ENCODE measurements at regions not wholly inside any gene's neighbourhood (a gene's known extent, or its start where the extent isn't known, plus 50 kb on each side); places are given as distances from the start of the nearest gene placed in this dataset.

- Histone ChIP-seq H4K20me1 (ENCODE audit: insufficient read depth, low read length) (no peaks in the 10 kb centered on the region), H3K9me3 (ENCODE audit: low read length) (no peaks in the 10 kb centered on the region), H3K79me2 (ENCODE audit: insufficient read depth, low read length) (no peaks in the 10 kb centered on the region), H3K4me3 (replicated peaks in 1 of 3; ENCODE audit: insufficient read depth in 1 of 3, low read depth in 2 of 3, low read length in 3 of 3) (no peak overlapping the region), H3K36me3 (replicated peaks in 1 of 2; ENCODE audit: control insufficient read depth in 1 of 2, insufficient read depth in 2 of 2, low read length in 2 of 2) (no peaks in the 10 kb centered on the region), H2AFZ (ENCODE audit: low read length) (no peak overlapping the region), H3K27me3 (ENCODE audit: control insufficient read depth in 1 of 2, insufficient read depth in 2 of 2, low read length in 2 of 2) (peaks cover 0 to 2% of the 10 kb centered on the region in 2 experiments; a peak in 1 of 5 replicates), H3K9ac (ENCODE audit: insufficient read depth, low read depth, low read length) (no peak overlapping the region), H3K4me1 (ENCODE audit: insufficient read depth, low read length) (peaks cover 9% of the 10 kb centered on the region; the same call in 1 of the 2 replicates), H3K27ac (ENCODE audit: extremely low read length, insufficient read depth, low read length) (no peak overlapping the region), H3K4me2 (ENCODE audit: low read depth, low read length) (no peak overlapping the region)
- in situ Hi-C loops (cut with HindIII; ENCODE audit: extremely low pct_ligation_motif_present, low pct_unique_long_range_greater_than_20kb) = no loop called here
- TF ChIP-seq NAIF1 (CRISPR knock-in tag; IDR thresholded peaks at IDR 0.05; ENCODE audit: borderline replicate concordance) (no peak), KLF13 (CRISPR knock-in tag; IDR thresholded peaks at IDR 0.05) (no peak), ZBTB26 (CRISPR knock-in tag; IDR thresholded peaks at IDR 0.05; ENCODE audit: borderline replicate concordance) (no peak), SRSF4 (IDR thresholded peaks at IDR 0.05; ENCODE audit: low read depth, low read length, poor library complexity, severe bottlenecking) (no peak), ZNF615 (CRISPR knock-in tag; IDR thresholded peaks at IDR 0.05; ENCODE audit: borderline replicate concordance) (no peak), NFKB2 (CRISPR knock-in tag; IDR thresholded peaks at IDR 0.05; ENCODE audit: borderline replicate concordance) (no peak), SOX5 (CRISPR knock-in tag; IDR thresholded peaks at IDR 0.05; ENCODE audit: borderline replicate concordance) (no peak), SMARCE1 (IDR thresholded peaks at IDR 0.05; ENCODE audit: borderline replicate concordance) (no peak), RERE (CRISPR knock-in tag; IDR thresholded peaks at IDR 0.05; ENCODE audit: low read depth) (no peak), THAP8 (CRISPR knock-in tag; IDR thresholded peaks at IDR 0.05; ENCODE audit: borderline replicate concordance) (no peak), NFE2L1 (CRISPR knock-in tag; IDR thresholded peaks at IDR 0.05; ENCODE audit: borderline replicate concordance) (no peak), ZNF431 (CRISPR knock-in tag; IDR thresholded peaks at IDR 0.05; ENCODE audit: borderline replicate concordance, low read depth) (no peak), ZNF564 (CRISPR knock-in tag; IDR thresholded peaks at IDR 0.05) (no peak), ZNF788 (CRISPR knock-in tag; IDR thresholded peaks at IDR 0.05; ENCODE audit: borderline replicate concordance) (no peak), ONECUT2 (CRISPR knock-in tag; IDR thresholded peaks at IDR 0.05) (no peak), MIER2 (CRISPR knock-in tag; IDR thresholded peaks at IDR 0.05) (no peak), MXI1 (IDR thresholded peaks at IDR 0.05; ENCODE audit: borderline replicate concordance, low read depth, low read length) (no peak)
- intact Hi-C loops (cut with micrococcal nuclease; ENCODE audit: unreplicated experiment) = no loop called here
- no peak for DNase-seq (ENCODE audit: low spot score)
- FAIRE-seq = no peak
- POLR2A ChIA-PET = no interaction called here
- WGBS (ENCODE audit: low lambda C conversion rate) = 26% methylated on average over 1 of the region's 1 CpG
- no TSS peak for BruUV-seq (replicated peaks)
- ATAC-seq = no peak
- CTCF ChIA-PET (ENCODE audit: low intra/inter-chr PET ratio, low total read pairs) = no interaction called here
Measured at GRCh38 chr5:115413651-115414050, 117.2 kb upstream of the CCDC112 start.
